ENCODE measurements at regions not wholly inside any gene's neighbourhood (a gene's known extent, or its start where the extent isn't known, plus 50 kb on each side); places are given as distances from the start of the nearest gene placed in this dataset.

- no peak overlapping the region for H2AFZ ChIP-seq (ENCODE audit: low read depth, low read length)
- no peaks in the 10 kb centered on the region for H3K79me2 ChIP-seq (replicated peaks; ENCODE audit: insufficient read depth, low read length)
- H3K4me2 ChIP-seq (ENCODE audit: low read length) = no peak overlapping the region
- no peaks in the 10 kb centered on the region for H3K9me3 ChIP-seq (ENCODE audit: low read length)
- no peak overlapping the region for H3K4me3 ChIP-seq (ENCODE audit: low read length)
- H3F3A ChIP-seq (ENCODE audit: insufficient read depth, low read length, poor library complexity, severe bottlenecking) = no peaks in the 10 kb centered on the region
- no peak overlapping the region for H3K27ac ChIP-seq (ENCODE audit: low read length)
- no peaks in the 10 kb centered on the region for H3K27me3 ChIP-seq (ENCODE audit: insufficient read depth, low read depth, low read length)
- H3K36me3 ChIP-seq (ENCODE audit: insufficient read depth, low read length) = no peaks in the 10 kb centered on the region
- TF ChIP-seq EZH2 (IDR thresholded peaks at IDR 0.05; ENCODE audit: borderline replicate concordance, insufficient read depth, low read length, poor library complexity, severe bottlenecking) (no peak), RAD21 (conservative IDR thresholded peaks at IDR 0.05) (no peak)
- H3K9ac ChIP-seq (ENCODE audit: low read length) = no peak overlapping the region
- no peaks in the 10 kb centered on the region for H4K20me1 ChIP-seq (ENCODE audit: insufficient read depth)
- no peaks in the 10 kb centered on the region for H3K9me2 ChIP-seq (ENCODE audit: insufficient read depth, low read length)
Observed at GRCh38 chr12:89935850-89936249, 227.2 kb upstream of the ATP2B1 start.

- TF ChIP-seq CTCF (IDR thresholded peaks at IDR 0.05; ENCODE audit: poor library complexity, severe bottlenecking) (no peak), REST (IDR thresholded peaks at IDR 0.05; ENCODE audit: borderline replicate concordance) (no peak), SMC3 (conservative IDR thresholded peaks at IDR 0.05; ENCODE audit: poor library complexity) (no peak), TAF1 (IDR thresholded peaks at IDR 0.05; ENCODE audit: low read depth) (no peak), EP300 (conservative IDR thresholded peaks at IDR 0.05; ENCODE audit: poor library complexity, severe bottlenecking) (no peak), MXI1 (conservative IDR thresholded peaks at IDR 0.05; ENCODE audit: poor library complexity, severe bottlenecking) (no peak), EZH2 (IDR thresholded peaks at IDR 0.05; ENCODE audit: borderline replicate concordance, insufficient read depth, low read length, poor library complexity, severe bottlenecking) (no peak), RAD21 (conservative IDR thresholded peaks at IDR 0.05) (no peak), POLR2AphosphoS5 (IDR thresholded peaks at IDR 0.05) (no peak)
- Histone ChIP-seq H3K9ac (ENCODE audit: low read length) (no peak overlapping the region), H3K9me2 (ENCODE audit: insufficient read depth, low read length) (no peaks in the 10 kb centered on the region), H4K20me1 (ENCODE audit: insufficient read depth) (no peaks in the 10 kb centered on the region), H3K27ac (ENCODE audit: low read length) (no peak overlapping the region), H3K27me3 (ENCODE audit: insufficient read depth, low read depth, low read length) (no peaks in the 10 kb centered on the region), H3F3A (ENCODE audit: insufficient read depth, low read length, poor library complexity, severe bottlenecking) (no peaks in the 10 kb centered on the region), H3K4me3 (ENCODE audit: low read length) (no peak overlapping the region), H3K4me2 (ENCODE audit: low read length) (no peak overlapping the region), H3K36me3 (ENCODE audit: insufficient read depth, low read length) (no peaks in the 10 kb centered on the region), H2AFZ (ENCODE audit: low read depth, low read length) (no peak overlapping the region), H3K9me3 (ENCODE audit: low read length) (no peaks in the 10 kb centered on the region), H3K79me2 (replicated peaks; ENCODE audit: insufficient read depth, low read length) (no peaks in the 10 kb centered on the region)
Observed at GRCh38 chr12:89933911-89934310, 225.3 kb upstream of the ATP2B1 start.

GRCh38 chr12:89932954-89933353 is 224.3 kb upstream of the ATP2B1 start:
- Histone ChIP-seq H3K4me2 (ENCODE audit: low read length) (no peak overlapping the region), H3K27ac (ENCODE audit: low read length) (no peak overlapping the region), H3K79me2 (replicated peaks; ENCODE audit: insufficient read depth, low read length) (no peaks in the 10 kb centered on the region), H3K9ac (ENCODE audit: low read length) (no peak overlapping the region), H2AFZ (ENCODE audit: low read depth, low read length) (no peak overlapping the region), H3K27me3 (ENCODE audit: insufficient read depth, low read depth, low read length) (no peaks in the 10 kb centered on the region), H3K9me3 (ENCODE audit: low read length) (no peaks in the 10 kb centered on the region), H3K9me2 (ENCODE audit: insufficient read depth, low read length) (no peaks in the 10 kb centered on the region), H3F3A (ENCODE audit: insufficient read depth, low read length, poor library complexity, severe bottlenecking) (no peaks in the 10 kb centered on the region), H4K20me1 (ENCODE audit: insufficient read depth) (no peaks in the 10 kb centered on the region), H3K4me3 (ENCODE audit: low read length) (no peak overlapping the region), H3K36me3 (ENCODE audit: insufficient read depth, low read length) (no peaks in the 10 kb centered on the region)
- TF ChIP-seq REST (IDR thresholded peaks at IDR 0.05; ENCODE audit: borderline replicate concordance) (peak; percentile 74), TAF1 (IDR thresholded peaks at IDR 0.05; ENCODE audit: low read depth) (no peak), EZH2 (IDR thresholded peaks at IDR 0.05; ENCODE audit: borderline replicate concordance, insufficient read depth, low read length, poor library complexity, severe bottlenecking) (no peak), RAD21 (conservative IDR thresholded peaks at IDR 0.05) (no peak), POLR2AphosphoS5 (IDR thresholded peaks at IDR 0.05) (peak; percentile 67), MXI1 (conservative IDR thresholded peaks at IDR 0.05; ENCODE audit: poor library complexity, severe bottlenecking) (no peak), EP300 (conservative IDR thresholded peaks at IDR 0.05; ENCODE audit: poor library complexity, severe bottlenecking) (peak; percentile 12), CTCF (IDR thresholded peaks at IDR 0.05; ENCODE audit: poor library complexity, severe bottlenecking) (no peak), SMC3 (conservative IDR thresholded peaks at IDR 0.05; ENCODE audit: poor library complexity) (no peak)

All from neural cell (in vitro differentiated cells).